ENCODE measurements at regions not wholly inside any gene's neighbourhood (a gene's known extent, or its start where the extent isn't known, plus 50 kb on each side); places are given as distances from the start of the nearest gene placed in this dataset.

DNA sequence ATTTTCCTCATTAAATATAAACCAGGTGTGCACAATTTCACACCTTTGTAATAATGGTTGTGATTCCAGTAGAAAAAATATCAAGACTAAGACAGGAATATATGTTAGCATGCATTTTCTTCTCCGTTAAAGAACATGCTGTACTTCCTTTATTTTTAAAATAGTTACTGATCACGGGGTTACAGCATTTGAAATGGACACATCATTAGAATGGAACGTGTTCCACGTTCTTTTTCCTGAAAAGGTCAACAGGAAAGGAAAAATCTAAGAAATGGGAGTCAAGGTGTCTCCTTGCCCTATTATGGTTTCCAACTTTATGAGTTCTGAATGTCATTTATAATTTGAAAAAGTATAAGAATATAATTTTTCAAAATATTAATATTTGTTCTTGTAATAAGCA is 1325.7 kb downstream of the SLC16A7 start:
- no peak for TF ChIP-seq POLR2A (IDR thresholded peaks at IDR 0.05)
- TF ChIP-seq, protein P1, sequence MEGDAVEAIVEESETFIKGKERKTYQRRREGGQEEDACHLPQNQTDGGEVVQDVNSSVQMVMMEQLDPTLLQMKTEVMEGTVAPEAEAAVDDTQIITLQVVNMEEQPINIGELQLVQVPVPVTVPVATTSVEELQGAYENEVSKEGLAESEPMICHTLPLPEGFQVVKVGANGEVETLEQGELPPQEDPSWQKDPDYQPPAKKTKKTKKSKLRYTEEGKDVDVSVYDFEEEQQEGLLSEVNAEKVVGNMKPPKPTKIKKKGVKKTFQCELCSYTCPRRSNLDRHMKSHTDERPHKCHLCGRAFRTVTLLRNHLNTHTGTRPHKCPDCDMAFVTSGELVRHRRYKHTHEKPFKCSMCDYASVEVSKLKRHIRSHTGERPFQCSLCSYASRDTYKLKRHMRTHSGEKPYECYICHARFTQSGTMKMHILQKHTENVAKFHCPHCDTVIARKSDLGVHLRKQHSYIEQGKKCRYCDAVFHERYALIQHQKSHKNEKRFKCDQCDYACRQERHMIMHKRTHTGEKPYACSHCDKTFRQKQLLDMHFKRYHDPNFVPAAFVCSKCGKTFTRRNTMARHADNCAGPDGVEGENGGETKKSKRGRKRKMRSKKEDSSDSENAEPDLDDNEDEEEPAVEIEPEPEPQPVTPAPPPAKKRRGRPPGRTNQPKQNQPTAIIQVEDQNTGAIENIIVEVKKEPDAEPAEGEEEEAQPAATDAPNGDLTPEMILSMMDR (IDR thresholded peaks at IDR 0.05): no peak

All from right lobe of liver (tissue), 4 donors.